ENCODE measurements at regions not wholly inside any gene's neighbourhood (a gene's known extent, or its start where the extent isn't known, plus 50 kb on each side); places are given as distances from the start of the nearest gene placed in this dataset.

- TF ChIP-seq POLR2A (IDR thresholded peaks at IDR 0.05; ENCODE audit: low read depth, low read length), result no peak
- TF ChIP-seq POLR2AphosphoS5 (IDR thresholded peaks at IDR 0.05; ENCODE audit: low read depth, low read length), result no peak
- TF ChIP-seq POU2F2 (IDR thresholded peaks at IDR 0.05; ENCODE audit: low read depth, low read length), result no peak
- no peak for TF ChIP-seq TAF1 (IDR thresholded peaks at IDR 0.05; ENCODE audit: low read depth, low read length)
Measured at GRCh38 chr4:115334736-115335411, 221.5 kb upstream of the NDST4 start.

All from GM12891 (cell line).